ENCODE measurements at regions not wholly inside any gene's neighbourhood (a gene's known extent, or its start where the extent isn't known, plus 50 kb on each side); places are given as distances from the start of the nearest gene placed in this dataset.

GRCh38 chr14:100433428-100433814 is 110.3 kb downstream of the SLC25A47 start:
- DNase-seq: no peak
- in situ Hi-C loops (cut with MboI; ENCODE audit: low pct_unique_long_range_greater_than_20kb, low sequenced_read_pairs): no loop called here

- in situ Hi-C loops (cut with MboI; ENCODE audit: low pct_unique_long_range_greater_than_20kb, low sequenced_read_pairs): no loop called here
- DNase-seq: no peak
Observed at GRCh38 chr14:100434033-100434601, 111.0 kb downstream of the SLC25A47 start.

DNA sequence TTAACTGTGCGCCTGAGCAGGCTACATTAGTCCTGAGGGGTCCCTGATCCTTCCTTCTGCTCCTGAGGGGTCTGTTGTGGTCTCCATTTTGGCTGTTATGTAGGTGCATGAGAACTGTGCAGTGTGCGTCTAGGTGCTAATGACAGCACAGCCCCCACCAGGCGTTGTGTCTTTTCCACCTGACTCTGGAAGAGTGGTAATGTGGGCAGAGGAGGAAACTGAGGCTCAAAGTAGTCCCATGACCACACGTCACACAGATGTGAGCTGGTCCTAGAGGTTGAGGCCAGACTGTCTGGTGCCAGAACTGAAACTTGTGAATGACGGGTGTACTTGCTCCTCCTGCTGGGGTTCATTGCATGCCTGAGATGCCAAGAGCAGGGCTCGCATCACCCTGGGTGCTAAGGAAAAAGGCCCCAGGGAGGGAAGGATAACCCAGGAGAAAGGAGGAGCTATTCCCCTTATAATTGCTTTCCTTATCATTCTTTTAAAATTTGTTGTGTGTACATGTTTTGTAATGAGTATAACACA is 111.8 kb downstream of the SLC25A47 start:
- in situ Hi-C loops (cut with MboI; ENCODE audit: low pct_unique_long_range_greater_than_20kb, low sequenced_read_pairs): no loop called here

GRCh38 chr14:100435459-100435858 is 112.3 kb downstream of the SLC25A47 start:
- in situ Hi-C loops (cut with MboI; ENCODE audit: low pct_unique_long_range_greater_than_20kb, low sequenced_read_pairs): no loop called here
- DNase-seq: no peak

More for the DNA sequence above, 111.8 kb downstream of the SLC25A47 start:
- no peak for DNase-seq

- DNase-seq: no peak
- in situ Hi-C loops (cut with MboI; ENCODE audit: low pct_unique_long_range_greater_than_20kb, low sequenced_read_pairs): no loop called here
Observed at GRCh38 chr14:100436745-100437406, 113.7 kb downstream of the SLC25A47 start.

- in situ Hi-C loops (cut with MboI; ENCODE audit: low pct_unique_long_range_greater_than_20kb, low sequenced_read_pairs): no loop called here
- DNase-seq: no peak
Observed at GRCh38 chr14:100438271-100438670, 115.1 kb downstream of the SLC25A47 start.

- no peak for DNase-seq
- in situ Hi-C loops (cut with MboI; ENCODE audit: low pct_unique_long_range_greater_than_20kb, low sequenced_read_pairs): no loop called here
Observed at GRCh38 chr14:100438678-100439592, 115.8 kb downstream of the SLC25A47 start.

GRCh38 chr14:100439781-100440180 is 116.6 kb downstream of the SLC25A47 start:
- in situ Hi-C loops (cut with MboI; ENCODE audit: low pct_unique_long_range_greater_than_20kb, low sequenced_read_pairs): no loop called here
- DNase-seq: no peak

DNA sequence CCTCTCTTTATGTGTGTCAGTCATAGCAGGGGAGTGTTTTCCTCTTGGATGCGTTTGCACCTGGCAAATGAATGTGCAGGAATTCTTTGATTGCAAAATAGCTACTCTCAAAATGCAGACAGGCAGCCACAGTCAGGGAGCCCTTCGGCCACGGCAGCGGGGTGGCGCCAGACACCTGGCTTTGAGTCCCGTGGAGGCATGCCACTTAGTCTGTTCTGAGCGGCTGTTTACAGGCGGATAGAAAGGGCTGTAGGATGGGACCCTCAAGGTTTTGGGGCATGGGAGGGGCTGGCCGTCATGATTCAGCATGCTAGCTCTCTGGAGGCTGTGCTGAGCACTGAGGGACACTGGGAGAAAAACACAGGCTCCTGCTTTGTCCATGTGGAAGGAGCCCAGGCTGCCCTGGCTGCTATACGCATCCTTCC is 117.1 kb downstream of the SLC25A47 start:
- peak; percentile 28 for DNase-seq

GRCh38 chr14:100440758-100441203 is 117.6 kb downstream of the SLC25A47 start:
- no peak for DNase-seq
- in situ Hi-C loops (cut with MboI; ENCODE audit: low pct_unique_long_range_greater_than_20kb, low sequenced_read_pairs): no loop called here

More for the DNA sequence above, 117.1 kb downstream of the SLC25A47 start:
- in situ Hi-C loops (cut with MboI; ENCODE audit: low pct_unique_long_range_greater_than_20kb, low sequenced_read_pairs): no loop called here

DNA sequence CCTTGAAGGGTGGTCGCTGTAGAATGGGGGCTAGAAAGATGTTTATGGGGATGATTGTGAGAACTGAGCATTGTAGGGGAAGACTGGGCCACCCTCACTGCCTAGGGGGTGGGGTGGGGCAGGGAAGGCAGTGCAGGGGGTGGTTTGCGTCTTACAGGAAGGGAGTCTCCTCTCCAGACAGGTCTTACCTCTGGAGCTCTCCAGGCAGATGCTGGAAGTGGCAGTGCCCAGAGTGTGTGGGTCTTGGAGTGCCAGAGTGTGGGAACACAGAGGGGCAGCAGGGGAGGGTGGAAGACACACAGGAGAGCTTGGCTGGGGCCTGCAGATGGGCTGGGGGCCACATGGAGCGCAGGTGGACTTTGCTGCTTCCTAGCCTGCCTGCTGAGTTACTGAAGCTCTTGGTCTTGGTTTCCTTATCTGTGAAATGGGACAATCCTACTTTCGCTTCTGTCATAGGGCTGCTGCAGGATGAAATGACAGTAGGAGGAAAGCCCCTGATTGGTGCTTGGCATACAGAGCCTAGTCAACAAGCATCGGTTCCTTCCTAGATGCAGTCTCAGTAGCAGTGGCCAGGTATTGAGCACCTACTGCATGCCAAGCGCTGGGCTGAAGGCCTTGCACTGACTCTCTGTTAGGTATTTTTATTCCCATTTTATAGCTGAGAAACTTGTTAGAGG is 118.3 kb downstream of the SLC25A47 start:
- no peak for DNase-seq
- in situ Hi-C loops (cut with MboI; ENCODE audit: low pct_unique_long_range_greater_than_20kb, low sequenced_read_pairs): no loop called here

DNA sequence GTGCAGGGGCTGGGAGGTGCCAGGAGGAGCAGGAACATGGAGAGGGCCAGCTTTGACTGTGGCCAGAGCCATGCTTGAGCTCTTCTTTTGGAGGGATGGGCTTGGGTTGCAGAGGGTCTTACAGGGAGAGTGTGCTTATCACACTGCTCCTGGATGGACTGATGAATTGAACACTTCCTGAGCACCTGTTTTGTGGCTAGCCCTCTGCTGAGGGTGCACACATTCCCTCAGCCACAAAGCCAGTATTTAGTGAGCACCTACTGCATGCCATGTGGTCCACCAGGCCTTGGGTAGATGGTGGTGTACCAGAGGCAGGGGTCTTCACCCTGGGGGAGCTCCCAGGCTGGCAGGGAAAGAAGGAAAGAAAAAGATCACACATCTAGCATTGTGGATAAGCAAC is 118.9 kb downstream of the SLC25A47 start:
- in situ Hi-C loops (cut with MboI; ENCODE audit: low pct_unique_long_range_greater_than_20kb, low sequenced_read_pairs): no loop called here
- no peak for DNase-seq

DNA sequence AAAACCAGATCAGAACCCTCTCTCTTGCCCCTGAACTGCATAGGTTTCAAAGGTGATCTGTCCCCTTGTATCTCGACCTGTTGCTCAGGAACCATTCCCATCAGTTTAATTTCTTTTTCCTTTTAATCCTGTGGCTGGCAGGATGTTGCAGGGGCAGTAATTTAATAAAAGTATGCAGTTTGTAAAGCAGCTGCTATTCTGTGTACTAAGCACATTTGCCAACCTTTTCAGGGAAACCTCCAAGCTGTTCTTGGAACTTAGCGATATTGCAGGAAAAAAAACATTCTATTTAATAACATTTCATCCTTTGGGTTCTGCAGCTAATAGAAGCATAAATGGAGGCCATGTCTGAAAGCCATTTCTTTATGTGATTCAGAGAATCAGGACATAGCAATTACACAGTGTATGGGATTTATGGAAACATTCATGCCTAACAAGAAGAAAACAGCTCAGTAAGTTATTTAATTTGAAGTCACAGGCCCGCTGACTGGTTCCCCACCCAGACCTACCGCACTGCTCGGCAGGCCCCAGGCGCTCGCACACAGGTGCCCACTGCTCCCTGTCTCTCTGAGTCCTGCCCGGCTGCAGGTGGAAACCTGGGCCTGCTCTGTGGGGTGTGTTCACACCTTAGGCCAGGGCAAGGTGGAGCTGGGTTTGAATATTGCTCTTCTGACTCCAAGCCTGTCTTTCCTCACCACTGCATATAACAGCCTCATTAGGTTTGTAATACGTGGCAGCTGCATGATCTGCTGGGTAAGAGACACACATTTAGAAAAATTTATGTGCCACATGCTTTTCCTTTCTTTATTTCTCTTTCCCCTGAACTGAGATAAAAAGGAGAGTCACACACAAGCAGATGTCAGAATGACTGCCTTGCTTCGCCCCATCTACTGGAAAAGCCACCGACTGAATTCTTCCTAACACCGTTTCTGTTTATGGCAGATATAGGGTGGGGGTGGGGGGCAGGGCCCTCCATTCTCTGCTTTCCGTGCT is 119.7 kb downstream of the SLC25A47 start:
- in situ Hi-C loops (cut with MboI; ENCODE audit: low pct_unique_long_range_greater_than_20kb, low sequenced_read_pairs): no loop called here
- no peak for DNase-seq

GRCh38 chr14:100443603-100444002 is 120.5 kb downstream of the SLC25A47 start:
- in situ Hi-C loops (cut with MboI; ENCODE audit: low pct_unique_long_range_greater_than_20kb, low sequenced_read_pairs): no loop called here
- no peak for DNase-seq

DNA sequence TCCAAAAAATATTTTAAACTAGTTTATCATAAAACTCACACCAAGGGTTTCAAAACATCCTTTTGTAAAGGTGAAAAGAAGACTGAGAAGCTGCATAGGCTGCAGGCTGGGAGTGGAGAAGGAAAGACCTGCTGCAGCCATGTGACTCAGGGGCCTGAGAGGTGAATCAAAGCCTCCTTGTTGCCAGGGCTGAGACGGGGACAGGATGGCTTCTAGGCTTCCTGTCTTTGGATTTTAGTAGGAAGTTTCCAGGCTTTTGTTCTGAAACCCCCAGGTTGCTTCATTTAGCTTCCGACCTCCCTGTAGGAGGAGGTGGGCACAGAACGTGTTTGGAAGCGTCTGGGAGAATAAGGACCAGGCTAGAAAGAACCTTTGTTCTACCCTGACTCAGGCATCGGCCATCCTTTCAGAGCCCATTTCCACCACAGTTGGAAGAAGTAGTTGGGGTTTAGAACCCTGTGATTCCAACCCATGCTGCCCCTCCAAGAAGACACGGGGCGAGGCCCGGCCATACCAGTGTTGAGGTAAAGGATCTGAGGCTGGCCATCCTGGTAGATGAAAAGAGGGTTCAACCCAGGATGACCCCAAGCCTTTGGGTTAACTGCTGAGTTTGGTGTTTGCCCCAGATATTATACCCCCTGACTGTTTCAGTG is 122.4 kb downstream of the SLC25A47 start:
- in situ Hi-C loops (cut with MboI; ENCODE audit: low pct_unique_long_range_greater_than_20kb, low sequenced_read_pairs): no loop called here
- no peak for DNase-seq

DNA sequence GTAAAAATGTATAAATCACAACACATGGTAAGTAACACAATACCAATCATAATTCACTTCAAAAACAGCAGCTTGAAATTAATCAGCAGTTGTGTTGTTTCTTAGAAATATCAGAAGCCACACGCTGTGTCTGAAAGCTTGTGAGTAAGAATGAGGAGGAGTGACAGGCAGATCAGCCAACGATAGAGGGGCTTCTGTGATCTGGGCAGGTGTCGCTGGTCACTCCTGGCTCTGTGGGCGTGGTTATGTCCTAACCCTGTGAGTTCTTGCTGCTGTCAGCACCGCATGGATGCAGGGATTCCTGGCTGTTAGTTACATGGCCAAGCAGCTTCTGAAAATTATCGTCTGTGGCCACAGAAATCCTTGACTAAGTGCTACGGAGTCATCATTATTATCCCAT is 123.4 kb downstream of the SLC25A47 start:
- in situ Hi-C loops (cut with MboI; ENCODE audit: low pct_unique_long_range_greater_than_20kb, low sequenced_read_pairs): no loop called here
- DNase-seq: no peak

- in situ Hi-C loops (cut with MboI; ENCODE audit: low pct_unique_long_range_greater_than_20kb, low sequenced_read_pairs): no loop called here
- no peak for DNase-seq
Observed at GRCh38 chr14:100448376-100448775, 125.2 kb downstream of the SLC25A47 start.
